ENCODE measurements at regions not wholly inside any gene's neighbourhood (a gene's known extent, or its start where the extent isn't known, plus 50 kb on each side); places are given as distances from the start of the nearest gene placed in this dataset.

GRCh38 chr10:42972946-42973345 lies 103.9 kb upstream of the RET start:
- Histone ChIP-seq H3K4me2 (ENCODE audit: control insufficient read depth, insufficient read depth) (no peak overlapping the region), H3K27ac (ENCODE audit: control insufficient read depth, insufficient read depth) (no peak overlapping the region), H2AFZ (ENCODE audit: control insufficient read depth, low read depth, low read length) (no peak overlapping the region), H3K27me3 (replicated peaks in 1 of 2; ENCODE audit: control insufficient read depth in 2 of 2, insufficient read depth in 2 of 2, low read length in 1 of 2) (no peaks in the 10 kb centered on the region; a peak in 1 of 4 replicates), H3K36me3 (ENCODE audit: control insufficient read depth in 2 of 2, insufficient read depth in 2 of 2, low read length in 1 of 2) (no peaks in the 10 kb centered on the region), H3K9ac (ENCODE audit: control insufficient read depth, insufficient read depth, low read length) (no peak overlapping the region), H3K79me2 (ENCODE audit: control insufficient read depth, insufficient read depth, low read length) (no peaks in the 10 kb centered on the region), H3K4me3 (no peak overlapping the region), H3K4me1 (ENCODE audit: control insufficient read depth, insufficient read depth, low read length) (no peaks in the 10 kb centered on the region), H3K9me3 (replicated peaks; ENCODE audit: control insufficient read depth, insufficient read depth, low read length) (no peaks in the 10 kb centered on the region), H4K20me1 (ENCODE audit: control insufficient read depth, insufficient read depth) (no peaks in the 10 kb centered on the region)
- in situ Hi-C loops (cut with MboI) (no loop called here), intact Hi-C loops (cut with micrococcal nuclease; ENCODE audit: unreplicated experiment) (no loop called here)
- ChIA-PET CTCF (no interaction called here), SMC1A (ENCODE audit: uncharacterized antibody, unreplicated experiment) (no interaction called here), POLR2A (no interaction called here), RAD21 (ENCODE audit: unreplicated experiment) (no interaction called here)
- no TSS peak for BruUV-seq (replicated peaks)
- TF ChIP-seq TCF7 (IDR thresholded peaks at IDR 0.05; ENCODE audit: borderline replicate concordance) = no peak
- TF ChIP-seq RELA (IDR thresholded peaks at IDR 0.05; ENCODE audit: borderline replicate concordance, partially characterized antibody) = no peak
- TF ChIP-seq ATF3 (IDR thresholded peaks at IDR 0.05; ENCODE audit: borderline replicate concordance, extremely low read depth, low read depth, low read length) = no peak
- no peak for TF ChIP-seq MYC (IDR thresholded peaks at IDR 0.05; ENCODE audit: insufficient read depth, insufficient read length, insufficient replicate concordance, low read length, severe bottlenecking)
- TF ChIP-seq HCFC1 (IDR thresholded peaks at IDR 0.05; ENCODE audit: low read length) = no peak
- WGBS (ENCODE audit: insufficient coverage, insufficient replicate concordance, low lambda C conversion rate, missing lambda C conversion rate) = 46% methylated on average over 6 of the region's 6 CpGs
- no peak for DNase-seq (ENCODE audit: low read depth, low spot score)
- no peak for FAIRE-seq
- no peak for ATAC-seq

- no peak overlapping the region for H3K4me2 ChIP-seq (ENCODE audit: control insufficient read depth, insufficient read depth)
- POLR2A ChIA-PET = no interaction called here
- SMC1A ChIA-PET (ENCODE audit: uncharacterized antibody, unreplicated experiment) = no interaction called here
- no peaks in the 10 kb centered on the region for H3K79me2 ChIP-seq (ENCODE audit: control insufficient read depth, insufficient read depth, low read length)
- in situ Hi-C loops (cut with MboI) (no loop called here), intact Hi-C loops (cut with micrococcal nuclease; ENCODE audit: unreplicated experiment) (no loop called here)
- H2AFZ ChIP-seq (ENCODE audit: control insufficient read depth, low read depth, low read length) = no peak overlapping the region
- no peaks in the 10 kb centered on the region for H3K4me1 ChIP-seq (ENCODE audit: control insufficient read depth, insufficient read depth, low read length)
- CTCF ChIA-PET = no interaction called here
- no TSS peak for BruUV-seq (replicated peaks)
- FAIRE-seq (no peak), ATAC-seq (no peak), DNase-seq (ENCODE audit: low read depth, low spot score) (no peak)
- WGBS (ENCODE audit: insufficient coverage, insufficient replicate concordance, low lambda C conversion rate, missing lambda C conversion rate) = 31% methylated on average over 6 of the region's 6 CpGs
- no peaks in the 10 kb centered on the region; a peak in 1 of 4 replicates for H3K27me3 ChIP-seq (replicated peaks in 1 of 2; ENCODE audit: control insufficient read depth in 2 of 2, insufficient read depth in 2 of 2, low read length in 1 of 2)
- no peaks in the 10 kb centered on the region for H3K36me3 ChIP-seq (ENCODE audit: control insufficient read depth in 2 of 2, insufficient read depth in 2 of 2, low read length in 1 of 2)
- H3K9me3 ChIP-seq (replicated peaks; ENCODE audit: control insufficient read depth, insufficient read depth, low read length) = no peaks in the 10 kb centered on the region
- H3K27ac ChIP-seq (ENCODE audit: control insufficient read depth, insufficient read depth) = no peak overlapping the region
- H3K4me3 ChIP-seq = no peak overlapping the region
- H4K20me1 ChIP-seq (ENCODE audit: control insufficient read depth, insufficient read depth) = no peaks in the 10 kb centered on the region
- no peak overlapping the region for H3K9ac ChIP-seq (ENCODE audit: control insufficient read depth, insufficient read depth, low read length)
- RAD21 ChIA-PET (ENCODE audit: unreplicated experiment) = no interaction called here
- TF ChIP-seq NFYA (IDR thresholded peaks at IDR 0.05; ENCODE audit: borderline replicate concordance, low read depth, low read length) = no peak
- TF ChIP-seq ELK1 (IDR thresholded peaks at IDR 0.05; ENCODE audit: low read depth, low read length) = no peak
- no peak for TF ChIP-seq CTCF (IDR thresholded peaks at IDR 0.05 in 2 of 3, conservative IDR thresholded peaks at IDR 0.05 in 1 of 3; ENCODE audit: control insufficient read depth in 2 of 3, extremely low read depth in 1 of 3, insufficient read depth in 1 of 3, low read depth in 3 of 3, low read length in 3 of 3)
- TF ChIP-seq ZNF687 (IDR thresholded peaks at IDR 0.05) = no peak
- TF ChIP-seq YBX1 (IDR thresholded peaks at IDR 0.05) = no peak
These were observed 103.5 kb upstream of the RET start for GRCh38 chr10:42973411-42973810.

All from GM12878 (cell line).